HG02852 (cell line): ENCODE measurements at regions not wholly inside any gene's neighbourhood (a gene's known extent, or its start where the extent isn't known, plus 50 kb on each side); places are given as distances from the start of the nearest gene placed in this dataset.

Source experiments
- ATAC-seq: cut with Tn5 transposase; IDR thresholded peaks from one replicate; pipeline ENCODE4 v1.9.1; 2021; ENCODE audit warnings: mild to moderate bottlenecking, moderate library complexity; ENCODE audit not compliant: unreplicated experiment

DNA sequence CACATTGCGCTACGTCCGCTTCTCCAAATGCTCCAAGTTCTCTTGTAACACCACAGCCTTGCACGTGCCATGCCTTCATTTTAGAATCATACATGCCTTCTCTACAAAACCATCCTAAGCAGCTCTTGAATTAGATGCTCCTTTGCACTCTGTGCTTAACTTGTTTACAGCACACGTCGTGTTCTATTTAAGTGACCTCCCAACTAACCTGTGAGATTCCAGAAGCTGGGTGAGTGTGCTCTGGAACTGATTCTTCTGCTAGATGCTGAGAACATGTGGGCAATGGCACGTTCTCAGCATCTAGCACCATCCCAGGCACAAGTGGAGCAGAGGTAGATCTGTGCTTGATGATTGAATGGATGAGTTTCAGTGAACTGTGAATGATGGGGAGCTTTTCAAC, 100.0 kb upstream of the NEDD9 start:
- no peak for ATAC-seq

DNA sequence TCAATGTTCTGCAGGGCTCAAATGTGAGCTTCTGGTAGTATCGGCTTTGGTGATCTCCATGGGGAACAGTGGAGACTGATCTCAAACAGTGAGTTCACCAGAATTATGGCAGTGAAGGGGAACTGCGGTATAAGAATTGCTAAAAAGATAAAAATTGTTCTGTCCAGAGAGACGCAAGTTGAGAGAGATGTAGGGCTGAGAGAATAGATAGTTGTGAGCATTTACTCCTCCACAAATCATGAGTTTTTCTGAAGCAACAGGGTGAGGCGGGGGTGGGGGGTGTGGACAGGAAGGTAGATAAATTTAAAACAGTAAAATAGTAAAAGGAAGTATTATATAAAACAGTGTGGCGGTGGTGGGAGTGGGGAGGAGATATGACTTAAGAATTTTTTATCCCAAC, 98.6 kb upstream of the NEDD9 start:
- ATAC-seq = no peak

DNA sequence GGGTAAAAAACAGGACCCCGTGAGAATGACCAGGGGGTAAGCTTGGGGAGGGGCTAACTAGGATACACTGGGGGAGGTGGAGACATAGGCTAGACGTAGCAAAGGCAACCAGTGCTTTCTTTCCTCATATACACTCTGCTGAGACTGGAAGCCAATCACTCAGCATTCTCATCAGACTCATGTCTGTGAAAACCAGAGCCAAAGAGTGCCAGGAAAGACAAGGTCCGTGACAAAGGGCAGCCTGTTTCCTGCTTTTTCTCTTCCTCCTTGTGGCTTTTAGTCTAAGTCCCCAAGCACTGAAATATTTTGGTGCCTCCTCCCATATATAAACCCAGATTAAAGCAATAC, 97.9 kb upstream of the NEDD9 start:
- no peak for ATAC-seq

GRCh38 chr6:11329726-11330412, 97.4 kb upstream of the NEDD9 start:
- no peak for ATAC-seq

DNA sequence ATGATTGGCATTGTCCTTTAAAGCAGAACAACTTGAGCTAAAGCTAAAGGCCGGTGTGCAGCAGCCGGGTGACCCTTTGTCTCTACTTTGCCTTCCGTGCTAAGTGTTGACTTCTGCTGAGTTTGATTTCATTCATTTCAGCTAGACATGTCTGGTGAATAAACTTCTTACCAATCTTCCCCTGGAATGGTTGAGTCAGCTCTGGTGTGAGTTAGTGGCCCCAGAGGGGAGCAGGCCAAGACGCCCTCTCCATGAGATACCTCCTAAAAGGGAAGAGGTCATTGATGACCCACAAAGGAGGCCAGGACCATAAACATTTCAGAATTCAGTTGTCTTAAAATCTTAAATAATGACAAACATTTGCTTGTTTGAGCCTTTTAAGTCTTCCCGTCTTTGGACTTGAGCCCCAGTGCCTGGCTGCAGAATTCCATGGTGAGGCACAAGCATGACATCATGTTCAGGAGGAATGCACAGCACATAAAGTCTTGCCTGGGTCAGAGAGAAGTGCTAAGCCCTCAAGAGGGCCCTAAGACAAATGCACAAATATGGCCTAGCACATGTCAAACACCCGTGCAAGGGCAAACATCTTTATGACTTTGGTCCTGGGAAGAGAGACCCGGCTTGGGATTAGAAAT, 96.3 kb upstream of the NEDD9 start:
- ATAC-seq = no peak

DNA sequence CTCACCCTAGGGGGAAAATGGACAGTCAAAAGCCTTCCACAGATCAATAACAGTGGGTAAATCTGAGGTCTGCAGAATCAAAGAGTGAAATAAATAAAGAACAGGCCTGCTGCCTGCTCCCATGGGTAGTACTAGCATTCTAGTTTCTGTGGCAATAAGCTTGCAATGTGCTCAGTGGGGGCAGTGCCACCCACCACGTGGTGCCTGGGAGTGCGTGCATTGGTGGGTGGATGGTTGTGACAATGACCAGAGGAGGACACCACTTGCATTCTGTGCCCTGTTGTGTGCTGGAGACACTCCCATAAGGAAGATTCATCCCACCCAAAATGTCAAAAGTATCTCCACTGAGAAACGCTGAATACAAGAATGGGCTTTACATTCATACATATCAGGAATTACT, 95.5 kb upstream of the NEDD9 start:
- no peak for ATAC-seq

DNA sequence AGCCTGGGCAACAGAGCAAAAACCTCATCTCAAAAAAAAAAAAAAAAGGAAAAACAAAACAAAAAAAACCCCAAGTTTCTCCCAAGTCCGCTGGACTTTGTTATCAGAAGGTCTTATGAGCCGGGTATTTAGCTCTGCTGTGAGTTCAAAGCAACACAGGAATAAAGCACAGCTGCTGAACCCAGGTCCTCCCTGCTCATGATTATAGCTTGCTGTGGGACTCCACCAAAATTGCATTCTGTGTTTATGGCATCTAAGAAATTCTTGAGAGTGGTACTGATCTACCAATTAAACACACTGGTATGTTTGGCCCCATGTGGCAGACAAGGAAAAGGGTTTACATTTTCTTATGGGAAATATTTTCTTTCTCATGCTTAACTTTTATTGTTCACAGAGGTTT, 93.6 kb upstream of the NEDD9 start:
- ATAC-seq = no peak

- peak; percentile 77 for ATAC-seq
These were observed 92.1 kb upstream of the NEDD9 start for GRCh38 chr6:11324453-11325015.

- no peak for ATAC-seq
These were observed 91.4 kb upstream of the NEDD9 start for GRCh38 chr6:11323666-11324452.

- ATAC-seq = no peak
These were observed 89.9 kb upstream of the NEDD9 start for GRCh38 chr6:11322252-11322885.

- no peak for ATAC-seq
These were observed 88.6 kb upstream of the NEDD9 start for GRCh38 chr6:11320914-11321597.

DNA sequence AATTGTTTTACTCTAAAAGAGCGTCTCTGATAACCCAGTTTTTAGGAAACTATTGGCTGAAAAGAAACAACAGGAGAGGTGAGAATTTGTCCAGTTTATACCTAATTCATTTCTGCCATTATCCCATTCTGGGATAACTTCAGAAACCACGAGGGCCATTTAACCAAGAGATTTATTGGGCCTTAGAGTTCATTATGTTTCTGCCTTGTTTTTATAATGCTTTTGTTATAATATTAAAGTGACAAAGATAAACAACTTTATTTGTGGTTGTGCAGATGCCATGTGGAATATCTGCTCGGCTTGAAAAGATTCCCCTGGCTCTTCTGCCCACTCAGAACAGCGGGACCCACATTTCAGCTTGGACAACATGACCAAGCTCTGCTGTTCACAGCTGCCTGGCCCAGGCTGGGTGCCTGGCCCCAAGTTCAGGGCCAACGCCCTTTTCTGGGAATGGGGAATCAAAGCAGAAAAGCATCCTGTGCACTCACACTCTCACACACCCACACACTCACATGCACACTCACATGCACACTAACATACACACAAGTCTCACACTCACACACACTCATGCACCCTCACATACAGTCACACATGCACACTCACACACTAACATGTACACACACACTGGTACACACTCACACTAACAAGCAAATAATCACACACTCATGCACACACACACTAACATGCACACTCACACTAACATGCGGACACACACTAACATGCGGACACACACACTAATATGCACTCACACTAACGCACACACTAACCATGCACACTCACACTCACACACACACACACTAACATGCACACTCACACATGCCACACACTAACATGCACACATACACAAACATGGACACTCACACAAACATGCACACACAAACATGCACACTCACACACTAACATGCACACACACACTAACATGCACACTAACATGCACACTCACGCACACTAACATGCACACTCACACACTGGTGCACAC, 86.7 kb upstream of the NEDD9 start:
- no peak for ATAC-seq

GRCh38 chr6:11317885-11318771, 85.7 kb upstream of the NEDD9 start:
- peak; percentile 75 for ATAC-seq

DNA sequence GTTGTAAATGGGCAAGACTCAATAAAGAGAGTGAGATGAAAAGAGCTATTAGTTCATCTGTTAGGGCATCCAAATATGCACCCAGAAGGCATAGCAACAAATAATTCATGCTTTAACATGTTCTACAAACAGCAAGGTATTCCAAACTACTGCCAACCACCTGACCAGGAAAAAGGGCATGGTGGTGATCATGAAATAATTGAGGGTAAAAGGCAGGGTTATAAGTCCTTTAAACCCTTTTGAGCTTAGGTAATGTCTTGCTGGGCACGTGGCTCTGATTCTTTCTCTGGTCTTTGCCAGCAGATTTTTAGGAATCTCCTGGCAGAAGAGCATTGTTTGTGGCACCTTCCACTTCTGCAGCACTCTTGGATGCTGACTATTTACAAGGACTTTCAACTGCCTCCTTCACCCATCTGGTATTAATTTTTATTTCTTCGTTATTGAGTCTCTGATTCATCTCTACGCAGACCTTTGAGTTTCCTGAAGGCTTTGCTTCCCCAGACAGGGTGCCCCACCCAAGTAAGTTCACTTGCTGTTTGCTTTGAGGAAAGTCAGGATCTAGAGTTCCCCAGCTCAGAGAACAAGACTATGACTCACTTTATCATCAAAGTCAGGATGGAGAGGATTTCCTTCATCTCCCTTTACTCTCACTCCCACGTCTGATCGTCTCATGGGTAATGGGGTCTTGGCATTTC, 83.4 kb upstream of the NEDD9 start:
- no peak for ATAC-seq

- no peak for ATAC-seq
These were observed 80.7 kb upstream of the NEDD9 start for GRCh38 chr6:11313207-11313606.

DNA sequence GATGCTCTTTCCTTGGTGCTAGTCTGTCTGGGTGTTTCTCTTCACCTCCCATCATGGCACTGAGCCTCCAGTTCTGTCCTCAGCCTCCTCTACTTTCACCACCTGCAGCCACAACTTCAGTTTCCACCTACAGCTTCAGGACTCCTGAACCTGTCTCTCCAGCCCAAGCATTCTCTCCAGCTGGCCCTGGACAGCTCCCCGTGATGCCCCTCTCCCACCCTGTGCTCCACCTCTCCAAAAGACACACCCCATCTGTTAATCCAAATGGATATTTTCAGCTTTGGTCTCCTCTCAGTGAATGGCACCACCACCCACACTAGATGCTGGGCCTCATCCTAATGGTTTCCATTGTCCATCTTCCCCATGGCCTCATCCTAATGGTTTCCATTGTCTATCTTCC, 79.5 kb upstream of the NEDD9 start:
- no peak for ATAC-seq

DNA sequence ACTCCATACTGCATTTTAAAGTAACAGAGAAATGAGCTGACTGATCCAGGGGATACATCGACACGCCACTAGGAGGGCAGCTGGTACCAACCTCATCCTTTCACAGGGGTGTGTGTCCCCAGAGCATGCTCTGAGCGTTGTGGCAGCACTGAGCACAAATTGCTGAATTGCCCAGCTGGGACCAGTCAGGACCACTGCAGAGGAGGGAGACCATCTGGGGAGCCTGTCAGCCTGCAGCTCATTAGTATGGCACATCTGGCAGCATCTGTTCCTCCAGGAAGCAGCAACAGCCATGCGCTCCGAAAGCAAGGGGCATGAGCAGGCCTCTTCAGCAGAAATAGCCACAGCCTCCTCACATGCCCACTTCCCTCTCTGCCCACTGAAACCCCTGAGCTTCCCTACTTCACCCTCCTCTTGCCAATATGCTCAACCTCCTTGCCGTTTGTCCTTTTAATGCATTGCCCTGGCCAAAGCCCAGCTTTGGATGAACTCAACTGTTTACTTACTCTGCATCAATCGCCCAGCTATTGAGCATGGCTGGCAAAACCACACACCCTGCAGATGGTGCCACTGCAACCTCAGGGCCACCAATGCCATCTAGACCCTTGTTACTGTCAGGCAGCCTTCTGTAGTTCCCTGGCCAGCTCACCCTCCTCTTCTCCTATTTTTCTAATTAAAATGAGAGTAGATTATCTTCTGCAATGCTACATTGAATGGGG, 77.6 kb upstream of the NEDD9 start:
- no peak for ATAC-seq
